NB4 (cell line): ENCODE measurements at regions not wholly inside any gene's neighbourhood (a gene's known extent, or its start where the extent isn't known, plus 50 kb on each side); places are given as distances from the start of the nearest gene placed in this dataset.

Experiments
- DNase-seq: peaks from one replicate; pipeline ENCODE4 v3.0.0; 2010; ENCODE audit warnings: low read depth
- H3K4me3 ChIP-seq: one replicate; pipeline ENCODE4 v1.5.1; 2011; ENCODE audit warnings: mild to moderate bottlenecking, low read depth, low read length, moderate library complexity
- CTCF ChIP-seq: IDR thresholded peaks from one replicate; pipeline ENCODE4 v1.5.1; 2012; ENCODE audit warnings: low read depth, low read length
- MAX ChIP-seq: IDR thresholded peaks from 2 replicates; pipeline ENCODE4 v1.6.1; 2011; ENCODE audit warnings: low read depth, low read length
- MYC ChIP-seq: IDR thresholded peaks from 2 replicates; pipeline ENCODE4 v1.6.1; 2011; ENCODE audit warnings: low read depth, low read length
- POLR2A ChIP-seq: IDR thresholded peaks from 2 replicates; pipeline ENCODE4 v1.6.1; 2011; ENCODE audit warnings: mild to moderate bottlenecking; ENCODE audit not compliant: insufficient read length; ENCODE audit errors: extremely low read depth

GRCh38 chr2:41111836-41112627, 660.1 kb upstream of the SLC8A1 start:
- DNase-seq, result no peak
- H3K4me3 ChIP-seq, result no peak overlapping the region
- TF ChIP-seq POLR2A (no peak), MYC (no peak), MAX (no peak), CTCF (no peak)

GRCh38 chr2:41116106-41116797, 664.4 kb upstream of the SLC8A1 start:
- TF ChIP-seq POLR2A (no peak), CTCF (no peak)
- no peak overlapping the region for H3K4me3 ChIP-seq
- DNase-seq, result no peak

- TF ChIP-seq MAX (no peak), MYC (no peak), CTCF (no peak), POLR2A (no peak)
- H3K4me3 ChIP-seq, result no peak overlapping the region
- DNase-seq, result no peak
Measured at GRCh38 chr2:41119489-41119888, 667.6 kb upstream of the SLC8A1 start.

- H3K4me3 ChIP-seq, result no peak overlapping the region
- DNase-seq, result no peak
- TF ChIP-seq MAX (no peak), MYC (no peak), POLR2A (no peak), CTCF (no peak)
Measured at GRCh38 chr2:41123341-41123740, 671.5 kb upstream of the SLC8A1 start.

GRCh38 chr2:41127351-41127750, 675.5 kb upstream of the SLC8A1 start:
- TF ChIP-seq MYC (no peak), MAX (no peak), POLR2A (no peak), CTCF (no peak)
- no peak for DNase-seq
- H3K4me3 ChIP-seq, result no peak overlapping the region
